HL-60 (cell line): ENCODE measurements at regions not wholly inside any gene's neighbourhood (a gene's known extent, or its start where the extent isn't known, plus 50 kb on each side); places are given as distances from the start of the nearest gene placed in this dataset.

Source experiments
- DNase-seq, 2 experiments: peaks; one replicate each; pipeline ENCODE4 v3.0.0-alpha.2; 2010 to 2020; ENCODE audit warnings: low read depth in 1 of 2, low spot score in 1 of 2
- H3K27ac ChIP-seq: fragments of 250-450 bp; sonication (Bioruptor Pico); replicated peaks from 2 replicates; pipeline ENCODE4 v1.5.1; 2020; ENCODE audit warnings: mild to moderate bottlenecking, moderate library complexity
- H3K27me3 ChIP-seq: fragments of 250-450 bp; sonication (Bioruptor Pico); 2 replicates; pipeline ENCODE4 v1.5.1; 2021; ENCODE audit warnings: mild to moderate bottlenecking, moderate library complexity; ENCODE audit not compliant: insufficient read depth, poor library complexity, severe bottlenecking
- H3K4me3 ChIP-seq: replicated peaks from 2 replicates; pipeline ENCODE4 v1.5.1; 2011; ENCODE audit warnings: mild to moderate bottlenecking, control low read depth, low read length; ENCODE audit not compliant: insufficient read depth
- GABPA ChIP-seq: IDR thresholded peaks from 2 replicates; pipeline ENCODE4 v1.6.1; 2012; ENCODE audit warnings: low read depth
- POLR2AphosphoS5 ChIP-seq: IDR thresholded peaks from 2 replicates; pipeline ENCODE4 v1.6.1; 2012; ENCODE audit warnings: low read depth
- SPI1 ChIP-seq: IDR thresholded peaks from 2 replicates; pipeline ENCODE4 v1.6.1; 2012; ENCODE audit warnings: low read depth, mild to moderate bottlenecking, borderline replicate concordance
- TF ChIP-seq, protein P1 (sequence below): IDR thresholded peaks from one replicate; pipeline ENCODE4 v1.5.1; 2011; ENCODE audit warnings: low read length, control low read depth, inconsistent platforms; ENCODE audit not compliant: insufficient read depth
- TF ChIP-seq, protein P2 (sequence below): IDR thresholded peaks from 2 replicates; pipeline ENCODE4 v1.6.1; 2012; ENCODE audit warnings: low read depth; ENCODE audit not compliant: insufficient replicate concordance

DNA sequence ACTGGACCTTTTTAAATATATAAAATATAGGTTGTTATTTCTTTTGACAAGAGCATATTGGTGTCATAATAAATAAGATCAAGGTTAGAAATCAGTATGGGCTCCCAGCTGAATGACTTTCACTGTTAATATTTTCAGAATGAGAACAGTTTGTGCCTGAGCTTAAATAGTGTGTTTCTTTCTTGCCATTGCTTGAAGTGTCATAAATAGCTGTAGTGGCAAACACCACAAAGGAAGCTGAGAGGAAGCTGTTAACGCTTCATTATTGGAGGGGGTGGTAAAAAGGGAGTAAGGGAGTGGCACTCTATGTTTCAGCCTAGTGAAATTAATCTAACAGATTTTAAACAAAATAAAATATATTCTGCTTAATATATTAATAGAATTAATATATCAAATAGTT lies 1089.8 kb upstream of the NCAM2 start:
- Histone ChIP-seq H3K4me3 (no peak overlapping the region), H3K27me3 (no peaks in the 10 kb centered on the region), H3K27ac (no peak overlapping the region)
- TF ChIP-seq, protein P1, sequence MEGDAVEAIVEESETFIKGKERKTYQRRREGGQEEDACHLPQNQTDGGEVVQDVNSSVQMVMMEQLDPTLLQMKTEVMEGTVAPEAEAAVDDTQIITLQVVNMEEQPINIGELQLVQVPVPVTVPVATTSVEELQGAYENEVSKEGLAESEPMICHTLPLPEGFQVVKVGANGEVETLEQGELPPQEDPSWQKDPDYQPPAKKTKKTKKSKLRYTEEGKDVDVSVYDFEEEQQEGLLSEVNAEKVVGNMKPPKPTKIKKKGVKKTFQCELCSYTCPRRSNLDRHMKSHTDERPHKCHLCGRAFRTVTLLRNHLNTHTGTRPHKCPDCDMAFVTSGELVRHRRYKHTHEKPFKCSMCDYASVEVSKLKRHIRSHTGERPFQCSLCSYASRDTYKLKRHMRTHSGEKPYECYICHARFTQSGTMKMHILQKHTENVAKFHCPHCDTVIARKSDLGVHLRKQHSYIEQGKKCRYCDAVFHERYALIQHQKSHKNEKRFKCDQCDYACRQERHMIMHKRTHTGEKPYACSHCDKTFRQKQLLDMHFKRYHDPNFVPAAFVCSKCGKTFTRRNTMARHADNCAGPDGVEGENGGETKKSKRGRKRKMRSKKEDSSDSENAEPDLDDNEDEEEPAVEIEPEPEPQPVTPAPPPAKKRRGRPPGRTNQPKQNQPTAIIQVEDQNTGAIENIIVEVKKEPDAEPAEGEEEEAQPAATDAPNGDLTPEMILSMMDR: no peak
- TF ChIP-seq POLR2AphosphoS5 (no peak), SPI1 (no peak)
- TF ChIP-seq, protein P2, sequence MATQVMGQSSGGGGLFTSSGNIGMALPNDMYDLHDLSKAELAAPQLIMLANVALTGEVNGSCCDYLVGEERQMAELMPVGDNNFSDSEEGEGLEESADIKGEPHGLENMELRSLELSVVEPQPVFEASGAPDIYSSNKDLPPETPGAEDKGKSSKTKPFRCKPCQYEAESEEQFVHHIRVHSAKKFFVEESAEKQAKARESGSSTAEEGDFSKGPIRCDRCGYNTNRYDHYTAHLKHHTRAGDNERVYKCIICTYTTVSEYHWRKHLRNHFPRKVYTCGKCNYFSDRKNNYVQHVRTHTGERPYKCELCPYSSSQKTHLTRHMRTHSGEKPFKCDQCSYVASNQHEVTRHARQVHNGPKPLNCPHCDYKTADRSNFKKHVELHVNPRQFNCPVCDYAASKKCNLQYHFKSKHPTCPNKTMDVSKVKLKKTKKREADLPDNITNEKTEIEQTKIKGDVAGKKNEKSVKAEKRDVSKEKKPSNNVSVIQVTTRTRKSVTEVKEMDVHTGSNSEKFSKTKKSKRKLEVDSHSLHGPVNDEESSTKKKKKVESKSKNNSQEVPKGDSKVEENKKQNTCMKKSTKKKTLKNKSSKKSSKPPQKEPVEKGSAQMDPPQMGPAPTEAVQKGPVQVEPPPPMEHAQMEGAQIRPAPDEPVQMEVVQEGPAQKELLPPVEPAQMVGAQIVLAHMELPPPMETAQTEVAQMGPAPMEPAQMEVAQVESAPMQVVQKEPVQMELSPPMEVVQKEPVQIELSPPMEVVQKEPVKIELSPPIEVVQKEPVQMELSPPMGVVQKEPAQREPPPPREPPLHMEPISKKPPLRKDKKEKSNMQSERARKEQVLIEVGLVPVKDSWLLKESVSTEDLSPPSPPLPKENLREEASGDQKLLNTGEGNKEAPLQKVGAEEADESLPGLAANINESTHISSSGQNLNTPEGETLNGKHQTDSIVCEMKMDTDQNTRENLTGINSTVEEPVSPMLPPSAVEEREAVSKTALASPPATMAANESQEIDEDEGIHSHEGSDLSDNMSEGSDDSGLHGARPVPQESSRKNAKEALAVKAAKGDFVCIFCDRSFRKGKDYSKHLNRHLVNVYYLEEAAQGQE: no peak
- no peak for DNase-seq

DNA sequence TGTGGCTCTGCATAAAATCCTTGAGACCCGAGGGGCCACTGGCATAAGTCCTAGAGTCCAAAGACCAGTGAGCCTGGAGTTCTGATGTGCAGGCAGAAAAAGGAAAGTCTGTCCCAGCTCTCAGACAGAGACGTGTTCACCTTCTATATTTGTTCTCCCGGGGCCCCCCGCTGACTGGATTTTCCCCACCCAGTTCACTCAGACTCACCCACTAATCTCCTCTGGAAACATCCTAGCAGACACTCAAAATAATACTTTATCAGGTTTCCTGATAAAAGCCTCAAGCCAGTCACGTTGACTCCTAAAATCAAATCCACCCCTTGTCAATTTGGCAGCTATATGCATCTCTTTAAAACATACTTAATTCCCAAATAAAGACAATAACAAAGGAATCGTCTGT lies 1084.2 kb upstream of the NCAM2 start:
- TF ChIP-seq SPI1 (no peak), GABPA (no peak), POLR2AphosphoS5 (no peak)
- TF ChIP-seq, protein P1: no peak
- TF ChIP-seq, protein P2: no peak
- DNase-seq: no peak
- Histone ChIP-seq H3K27ac (no peak overlapping the region), H3K27me3 (no peaks in the 10 kb centered on the region), H3K4me3 (no peak overlapping the region)

DNA sequence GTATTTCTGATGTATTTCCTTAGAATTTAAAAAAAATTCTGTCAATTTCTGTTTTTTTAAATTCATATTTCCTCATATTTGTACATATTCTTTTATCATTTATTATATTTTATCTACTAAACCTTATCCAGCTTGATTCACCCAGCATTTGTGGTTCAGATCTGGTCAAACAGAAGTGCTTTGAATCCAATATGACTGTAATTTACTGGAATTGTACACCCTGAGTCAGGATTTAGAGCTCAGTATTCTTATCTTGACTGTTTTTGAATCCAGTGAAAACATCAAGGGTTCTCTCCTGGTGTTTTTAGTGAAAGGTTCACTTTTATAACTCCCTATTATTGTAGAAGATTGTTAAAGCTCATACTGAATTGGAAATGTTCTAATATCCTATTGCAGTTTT lies 1077.0 kb upstream of the NCAM2 start:
- no peak overlapping the region for H3K4me3 ChIP-seq
- TF ChIP-seq SPI1: no peak
- TF ChIP-seq, protein P2: no peak
- TF ChIP-seq, protein P1: no peak
- no peak for TF ChIP-seq POLR2AphosphoS5
- no peak for TF ChIP-seq GABPA
- H3K27ac ChIP-seq: no peak overlapping the region
- no peaks in the 10 kb centered on the region for H3K27me3 ChIP-seq
- DNase-seq: no peak
